ENCODE measurements at regions not wholly inside any gene's neighbourhood (a gene's known extent, or its start where the extent isn't known, plus 50 kb on each side); places are given as distances from the start of the nearest gene placed in this dataset.

GRCh38 chr17:77767148-77767547 is 191.4 kb upstream of the TNRC6C start:
- no peak overlapping the region for H3K9ac ChIP-seq (ENCODE audit: low read length)
- H3K4me3 ChIP-seq (ENCODE audit: low read depth, low read length), result no peak overlapping the region
- H3K36me3 ChIP-seq (ENCODE audit: control insufficient read depth, insufficient read depth, low read length), result no peaks in the 10 kb centered on the region
- no peaks in the 10 kb centered on the region for H3K27me3 ChIP-seq (ENCODE audit: control insufficient read depth, insufficient read depth, low read length)
- no peaks in the 10 kb centered on the region for H3K9me3 ChIP-seq (ENCODE audit: control insufficient read depth, insufficient read depth, low read depth, low read length)
- peaks cover 31% of the 10 kb centered on the region for H3K4me1 ChIP-seq (ENCODE audit: control insufficient read depth, insufficient read depth, low read length)
- H3K27ac ChIP-seq (ENCODE audit: low read depth, low read length), result no peak overlapping the region

- Histone ChIP-seq H3K27me3 (ENCODE audit: control insufficient read depth, insufficient read depth, low read length) (no peaks in the 10 kb centered on the region), H3K9me3 (ENCODE audit: control insufficient read depth, insufficient read depth, low read depth, low read length) (no peaks in the 10 kb centered on the region), H3K9ac (ENCODE audit: low read length) (no peak overlapping the region), H3K27ac (ENCODE audit: low read depth, low read length) (no peak overlapping the region), H3K4me3 (ENCODE audit: low read depth, low read length) (no peak overlapping the region), H3K36me3 (ENCODE audit: control insufficient read depth, insufficient read depth, low read length) (no peaks in the 10 kb centered on the region), H3K4me1 (ENCODE audit: control insufficient read depth, insufficient read depth, low read length) (peaks cover 35% of the 10 kb centered on the region)
Observed at GRCh38 chr17:77768248-77768852, 190.2 kb upstream of the TNRC6C start.

DNA sequence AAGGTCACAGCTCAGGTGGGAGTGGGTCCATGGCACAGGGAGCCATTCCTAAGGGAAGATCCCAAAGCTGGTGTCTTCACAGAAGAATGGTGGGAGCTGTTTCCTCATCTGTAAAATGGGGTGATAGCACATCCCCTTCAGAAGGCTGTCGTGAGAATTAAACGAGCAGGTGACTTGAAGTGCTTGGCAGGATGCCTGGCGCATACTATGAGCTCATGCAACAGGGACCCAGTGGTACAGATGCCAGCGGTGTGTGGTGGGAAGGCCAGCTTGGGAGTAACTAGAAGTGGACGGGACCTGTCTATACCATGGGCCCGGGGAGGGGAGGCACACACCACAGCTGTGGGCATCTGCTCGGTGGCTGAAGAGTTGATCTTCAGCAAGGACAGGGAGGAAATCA is 189.3 kb upstream of the TNRC6C start:
- Histone ChIP-seq H3K9me3 (ENCODE audit: control insufficient read depth, insufficient read depth, low read depth, low read length) (no peaks in the 10 kb centered on the region), H3K4me3 (ENCODE audit: low read depth, low read length) (no peak overlapping the region), H3K27me3 (ENCODE audit: control insufficient read depth, insufficient read depth, low read length) (no peaks in the 10 kb centered on the region), H3K9ac (ENCODE audit: low read length) (no peak overlapping the region), H3K36me3 (ENCODE audit: control insufficient read depth, insufficient read depth, low read length) (no peaks in the 10 kb centered on the region), H3K27ac (ENCODE audit: low read depth, low read length) (no peak overlapping the region), H3K4me1 (ENCODE audit: control insufficient read depth, insufficient read depth, low read length) (peaks cover 32% of the 10 kb centered on the region)

DNA sequence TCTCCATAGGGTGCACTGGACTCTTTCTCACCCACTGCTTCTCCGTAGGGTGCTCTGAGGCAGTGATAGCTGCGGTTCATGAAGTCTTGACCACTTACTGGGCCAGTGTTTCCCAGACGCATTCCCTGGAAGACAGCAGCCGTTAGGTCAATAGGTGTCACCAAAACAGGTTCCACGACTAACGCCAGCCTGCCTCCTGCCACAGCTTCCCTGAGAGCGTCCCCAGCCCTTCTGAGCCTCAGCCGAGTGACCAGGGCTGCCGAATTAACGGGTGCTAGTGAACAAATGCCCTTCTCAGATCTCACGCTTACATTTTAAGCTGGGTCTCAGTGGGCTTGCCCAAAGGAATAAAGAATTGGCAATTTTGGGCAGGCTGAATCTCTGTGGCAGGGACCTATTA is 188.7 kb upstream of the TNRC6C start:
- no peak overlapping the region for H3K27ac ChIP-seq (ENCODE audit: low read depth, low read length)
- no peaks in the 10 kb centered on the region for H3K36me3 ChIP-seq (ENCODE audit: control insufficient read depth, insufficient read depth, low read length)
- no peaks in the 10 kb centered on the region for H3K9me3 ChIP-seq (ENCODE audit: control insufficient read depth, insufficient read depth, low read depth, low read length)
- no peak overlapping the region for H3K9ac ChIP-seq (ENCODE audit: low read length)
- H3K4me3 ChIP-seq (ENCODE audit: low read depth, low read length), result no peak overlapping the region
- peaks cover 32% of the 10 kb centered on the region for H3K4me1 ChIP-seq (ENCODE audit: control insufficient read depth, insufficient read depth, low read length)
- no peaks in the 10 kb centered on the region for H3K27me3 ChIP-seq (ENCODE audit: control insufficient read depth, insufficient read depth, low read length)

GRCh38 chr17:77770331-77771105 is 188.0 kb upstream of the TNRC6C start:
- no peaks in the 10 kb centered on the region for H3K36me3 ChIP-seq (ENCODE audit: control insufficient read depth, insufficient read depth, low read length)
- no peaks in the 10 kb centered on the region for H3K27me3 ChIP-seq (ENCODE audit: control insufficient read depth, insufficient read depth, low read length)
- H3K4me1 ChIP-seq (ENCODE audit: control insufficient read depth, insufficient read depth, low read length), result peaks cover 32% of the 10 kb centered on the region
- H3K27ac ChIP-seq (ENCODE audit: low read depth, low read length), result no peak overlapping the region
- no peaks in the 10 kb centered on the region for H3K9me3 ChIP-seq (ENCODE audit: control insufficient read depth, insufficient read depth, low read depth, low read length)
- H3K9ac ChIP-seq (ENCODE audit: low read length), result no peak overlapping the region
- no peak overlapping the region for H3K4me3 ChIP-seq (ENCODE audit: low read depth, low read length)

GRCh38 chr17:77771145-77771544 is 187.4 kb upstream of the TNRC6C start:
- no peaks in the 10 kb centered on the region for H3K9me3 ChIP-seq (ENCODE audit: control insufficient read depth, insufficient read depth, low read depth, low read length)
- no peaks in the 10 kb centered on the region for H3K27me3 ChIP-seq (ENCODE audit: control insufficient read depth, insufficient read depth, low read length)
- H3K9ac ChIP-seq (ENCODE audit: low read length), result no peak overlapping the region
- no peak overlapping the region for H3K27ac ChIP-seq (ENCODE audit: low read depth, low read length)
- no peak overlapping the region for H3K4me3 ChIP-seq (ENCODE audit: low read depth, low read length)
- H3K36me3 ChIP-seq (ENCODE audit: control insufficient read depth, insufficient read depth, low read length), result no peaks in the 10 kb centered on the region
- peaks cover 32% of the 10 kb centered on the region for H3K4me1 ChIP-seq (ENCODE audit: control insufficient read depth, insufficient read depth, low read length)

GRCh38 chr17:77771587-77771986 is 186.9 kb upstream of the TNRC6C start:
- Histone ChIP-seq H3K27ac (ENCODE audit: low read depth, low read length) (no peak overlapping the region), H3K9me3 (ENCODE audit: control insufficient read depth, insufficient read depth, low read depth, low read length) (no peaks in the 10 kb centered on the region), H3K4me3 (ENCODE audit: low read depth, low read length) (no peak overlapping the region), H3K36me3 (ENCODE audit: control insufficient read depth, insufficient read depth, low read length) (no peaks in the 10 kb centered on the region), H3K9ac (ENCODE audit: low read length) (no peak overlapping the region), H3K4me1 (ENCODE audit: control insufficient read depth, insufficient read depth, low read length) (peaks cover 32% of the 10 kb centered on the region), H3K27me3 (ENCODE audit: control insufficient read depth, insufficient read depth, low read length) (no peaks in the 10 kb centered on the region)

DNA sequence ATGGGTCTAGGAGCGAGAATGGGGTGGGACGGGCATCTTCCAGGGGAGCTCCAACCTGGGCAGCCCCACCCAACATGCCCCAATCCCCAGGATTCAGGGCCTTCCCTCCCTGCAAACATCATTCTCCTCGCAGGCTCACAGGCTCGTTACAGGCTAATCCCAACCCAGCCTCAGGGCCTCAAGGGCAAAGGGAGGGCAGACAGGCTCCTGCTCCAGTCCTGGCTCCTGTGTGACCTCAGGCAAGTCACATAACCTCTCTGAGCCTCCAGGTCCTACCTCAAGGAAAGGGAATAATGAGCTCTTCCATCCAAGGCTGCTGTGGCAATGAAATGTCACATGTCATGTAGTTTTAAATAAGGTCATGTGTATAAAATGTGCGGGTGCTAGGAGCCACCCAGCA is 186.5 kb upstream of the TNRC6C start:
- H3K36me3 ChIP-seq (ENCODE audit: control insufficient read depth, insufficient read depth, low read length), result no peaks in the 10 kb centered on the region

DNA sequence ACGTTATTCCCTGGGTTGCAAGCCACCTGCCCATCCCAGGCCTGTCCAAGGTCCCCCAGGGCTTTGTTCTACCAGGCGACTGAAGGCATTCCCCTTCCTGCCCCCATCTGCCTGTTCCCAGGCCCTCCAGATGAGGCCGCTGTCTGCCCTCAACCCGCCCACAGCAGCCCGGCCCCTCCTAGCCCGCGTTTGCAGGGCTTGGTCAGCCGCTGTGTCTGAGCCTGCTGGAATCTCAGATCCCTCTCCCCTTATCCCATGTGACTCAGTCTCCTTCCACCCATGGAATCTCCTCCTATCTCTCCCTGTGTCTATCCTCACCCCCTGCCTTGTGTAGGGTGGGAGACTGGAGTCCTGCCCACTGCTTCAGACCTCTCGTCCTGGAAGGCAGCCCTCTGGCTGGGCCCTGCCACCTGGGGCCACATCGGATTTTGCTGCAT is 186.0 kb upstream of the TNRC6C start:
- no peak overlapping the region for H3K4me3 ChIP-seq (ENCODE audit: low read depth, low read length)
- H3K9me3 ChIP-seq (ENCODE audit: control insufficient read depth, insufficient read depth, low read depth, low read length), result no peaks in the 10 kb centered on the region
- no peak overlapping the region for H3K9ac ChIP-seq (ENCODE audit: low read length)
- H3K27ac ChIP-seq (ENCODE audit: low read depth, low read length), result no peak overlapping the region
- H3K36me3 ChIP-seq (ENCODE audit: control insufficient read depth, insufficient read depth, low read length), result no peaks in the 10 kb centered on the region
- peaks cover 32% of the 10 kb centered on the region for H3K4me1 ChIP-seq (ENCODE audit: control insufficient read depth, insufficient read depth, low read length)
- no peaks in the 10 kb centered on the region for H3K27me3 ChIP-seq (ENCODE audit: control insufficient read depth, insufficient read depth, low read length)

More for the DNA sequence above, 186.5 kb upstream of the TNRC6C start:
- H3K27me3 ChIP-seq (ENCODE audit: control insufficient read depth, insufficient read depth, low read length), result no peaks in the 10 kb centered on the region
- peaks cover 32% of the 10 kb centered on the region for H3K4me1 ChIP-seq (ENCODE audit: control insufficient read depth, insufficient read depth, low read length)
- H3K9ac ChIP-seq (ENCODE audit: low read length), result no peak overlapping the region
- H3K27ac ChIP-seq (ENCODE audit: low read depth, low read length), result no peak overlapping the region
- no peaks in the 10 kb centered on the region for H3K9me3 ChIP-seq (ENCODE audit: control insufficient read depth, insufficient read depth, low read depth, low read length)
- no peak overlapping the region for H3K4me3 ChIP-seq (ENCODE audit: low read depth, low read length)

DNA sequence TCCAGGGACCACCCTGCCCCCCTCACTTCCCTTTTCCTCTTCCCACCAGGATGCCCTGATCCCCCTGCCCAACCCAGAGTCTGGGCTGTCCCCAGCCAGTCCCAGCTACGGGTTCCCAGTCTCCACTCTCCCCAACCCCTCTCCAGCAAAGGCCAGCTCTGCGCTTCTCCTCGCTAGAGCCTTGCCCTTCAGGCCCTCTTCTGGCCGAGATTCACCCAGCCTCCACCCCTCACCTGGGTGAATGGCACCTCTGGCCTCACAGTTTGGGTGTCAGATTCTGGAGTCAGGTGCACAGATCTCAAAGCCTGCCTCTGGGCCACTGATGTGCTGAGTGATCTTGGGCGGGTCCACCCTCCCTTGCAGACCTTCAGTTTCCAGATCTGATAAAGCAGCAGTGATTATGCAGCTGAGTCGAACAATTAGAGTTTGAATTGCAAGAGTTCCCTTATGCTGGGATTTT is 185.6 kb upstream of the TNRC6C start:
- no peak overlapping the region for H3K27ac ChIP-seq (ENCODE audit: low read depth, low read length)

DNA sequence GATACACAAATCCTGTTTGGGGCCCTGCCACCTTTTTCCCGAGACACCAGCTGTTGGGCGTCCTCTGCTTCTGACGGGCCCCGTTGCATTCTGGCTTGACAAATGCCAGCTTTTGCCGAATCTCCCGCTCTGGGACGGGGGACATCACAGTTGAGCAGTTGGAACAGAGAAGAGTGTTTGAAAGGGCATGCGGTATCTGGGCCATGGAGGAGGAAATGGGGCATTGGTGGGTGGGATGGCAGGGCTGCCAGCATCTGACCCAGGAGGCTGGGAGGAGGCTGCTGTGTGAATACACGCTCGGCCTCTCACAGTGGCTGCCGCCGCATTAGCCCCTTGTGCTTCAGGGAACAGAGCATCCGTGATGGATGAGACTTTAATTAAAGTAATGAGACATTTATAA is 184.3 kb upstream of the TNRC6C start:
- Histone ChIP-seq H3K4me1 (ENCODE audit: control insufficient read depth, insufficient read depth, low read length) (peaks cover 32% of the 10 kb centered on the region), H3K4me3 (ENCODE audit: low read depth, low read length) (no peak overlapping the region), H3K27ac (ENCODE audit: low read depth, low read length) (no peak overlapping the region), H3K9me3 (ENCODE audit: control insufficient read depth, insufficient read depth, low read depth, low read length) (no peaks in the 10 kb centered on the region; the same call in 1 of the 2 replicates), H3K9ac (ENCODE audit: low read length) (no peak overlapping the region), H3K27me3 (ENCODE audit: control insufficient read depth, insufficient read depth, low read length) (no peaks in the 10 kb centered on the region; the same call in 1 of the 2 replicates), H3K36me3 (ENCODE audit: control insufficient read depth, insufficient read depth, low read length) (no peaks in the 10 kb centered on the region)

More for the DNA sequence above, 185.6 kb upstream of the TNRC6C start:
- H3K4me1 ChIP-seq (ENCODE audit: control insufficient read depth, insufficient read depth, low read length), result peaks cover 32% of the 10 kb centered on the region
- H3K27me3 ChIP-seq (ENCODE audit: control insufficient read depth, insufficient read depth, low read length), result no peaks in the 10 kb centered on the region
- H3K4me3 ChIP-seq (ENCODE audit: low read depth, low read length), result no peak overlapping the region
- H3K9me3 ChIP-seq (ENCODE audit: control insufficient read depth, insufficient read depth, low read depth, low read length), result no peaks in the 10 kb centered on the region; the same call in 1 of the 2 replicates
- H3K36me3 ChIP-seq (ENCODE audit: control insufficient read depth, insufficient read depth, low read length), result no peaks in the 10 kb centered on the region
- no peak overlapping the region for H3K9ac ChIP-seq (ENCODE audit: low read length)
